GM13977 (cell line): ENCODE measurements at regions not wholly inside any gene's neighbourhood (a gene's known extent, or its start where the extent isn't known, plus 50 kb on each side); places are given as distances from the start of the nearest gene placed in this dataset.

ENCODE experiments used
- DNase-seq: peaks from one replicate; pipeline ENCODE4 v3.0.0; 2012; ENCODE audit warnings: low spot score
- CTCF ChIP-seq: IDR thresholded peaks from 2 replicates; pipeline ENCODE4 v1.5.1; 2012; ENCODE audit warnings: mild to moderate bottlenecking, control low read depth; ENCODE audit not compliant: insufficient read depth; ENCODE audit errors: extremely low read depth, missing control alignments
- in situ Hi-C: fragments of 300-500 bp; cut with MboI; formaldehyde crosslinking; loops from one replicate; pipeline ENCODE4 v1.12.0; 2022; ENCODE audit warnings: low sequenced_read_pairs, low pct_unique_long_range_greater_than_20kb, mixed read lengths, inconsistent platforms; ENCODE audit not compliant: unreplicated experiment

GRCh38 chr13:75993823-75994222 lies 357.7 kb downstream of the LMO7 start:
- in situ Hi-C loops, result no loop called here
- no peak for DNase-seq
- no peak for TF ChIP-seq CTCF

GRCh38 chr13:75993241-75993640 lies 357.1 kb downstream of the LMO7 start:
- no peak for DNase-seq
- no peak for TF ChIP-seq CTCF
- in situ Hi-C loops, result no loop called here

- in situ Hi-C loops, result no loop called here
These were observed 350.7 kb downstream of the LMO7 start for GRCh38 chr13:75986818-75987217.

GRCh38 chr13:75985132-75985531 lies 349.0 kb downstream of the LMO7 start:
- DNase-seq, result no peak
- in situ Hi-C loops, result no loop called here
- no peak for TF ChIP-seq CTCF

More at GRCh38 chr13:75986818-75987217, 350.7 kb downstream of the LMO7 start:
- DNase-seq, result peak; percentile 24
- TF ChIP-seq CTCF, result no peak

GRCh38 chr13:75978818-75979217 lies 342.7 kb downstream of the LMO7 start:
- no peak for DNase-seq
- in situ Hi-C loops, result no loop called here
- TF ChIP-seq CTCF, result no peak

- no peak for TF ChIP-seq CTCF
- no peak for DNase-seq
- in situ Hi-C loops, result no loop called here
These were observed 332.1 kb downstream of the LMO7 start for GRCh38 chr13:75968103-75968838.

- no peak for TF ChIP-seq CTCF
- DNase-seq, result no peak
- in situ Hi-C loops, result no loop called here
These were observed 327.2 kb downstream of the LMO7 start for GRCh38 chr13:75963302-75963701.
